ENCODE measurements at regions not wholly inside any gene's neighbourhood (a gene's known extent, or its start where the extent isn't known, plus 50 kb on each side); places are given as distances from the start of the nearest gene placed in this dataset.

GRCh38 chr3:137148917-137149316 lies 191.1 kb downstream of the IL20RB start:
- TF ChIP-seq CTCF (IDR thresholded peaks at IDR 0.05; ENCODE audit: insufficient read depth, low read length, poor library complexity, severe bottlenecking) (no peak), EZH2phosphoT487 (conservative IDR thresholded peaks at IDR 0.05; ENCODE audit: low read length) (no peak)

Measured in SU-DHL-6 (cell line).